ENCODE measurements at regions not wholly inside any gene's neighbourhood (a gene's known extent, or its start where the extent isn't known, plus 50 kb on each side); places are given as distances from the start of the nearest gene placed in this dataset.

DNA sequence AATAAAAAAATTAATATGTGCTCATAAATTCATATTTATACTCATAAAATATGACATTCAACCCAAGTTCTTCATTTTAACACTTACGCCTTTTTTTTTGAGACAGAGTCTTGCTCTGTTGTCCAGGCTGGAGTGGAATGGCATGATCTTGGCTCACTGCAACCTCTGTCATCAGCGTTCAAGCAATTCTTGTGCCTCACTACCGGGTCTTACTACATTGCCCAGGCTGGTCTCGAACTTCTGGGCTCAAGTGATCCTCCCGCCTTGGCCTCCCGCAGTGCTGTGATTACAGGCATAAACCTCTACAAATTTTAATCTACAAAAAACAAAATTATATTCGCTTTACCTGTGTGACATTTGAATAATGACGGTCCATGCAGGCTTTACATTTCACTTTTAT, 74.1 kb upstream of the SNRPN start:
- Histone ChIP-seq H3K9me3 (ENCODE audit: insufficient read depth, low read depth) (no peaks in the 10 kb centered on the region), H3K36me3 (ENCODE audit: low read depth) (no peaks in the 10 kb centered on the region), H3K27me3 (ENCODE audit: insufficient read depth, low read depth) (no peaks in the 10 kb centered on the region), H3K4me2 (no peak overlapping the region), H3K79me2 (ENCODE audit: low read depth) (no peaks in the 10 kb centered on the region), H2AFZ (no peak overlapping the region), H3K9me2 (ENCODE audit: insufficient read depth) (no peaks in the 10 kb centered on the region), H3F3A (ENCODE audit: insufficient read depth, low read depth) (no peaks in the 10 kb centered on the region), H3K27ac (no peak overlapping the region), H3K4me3 (no peak overlapping the region), H4K20me1 (ENCODE audit: insufficient read depth) (no peaks in the 10 kb centered on the region), H3K4me1 (replicated peaks; ENCODE audit: insufficient read depth) (no peaks in the 10 kb centered on the region)
- ChIA-PET POLR2A (ENCODE audit: unreplicated experiment) (no interaction called here), CTCF (no interaction called here)
- TF ChIP-seq CTCF (conservative IDR thresholded peaks at IDR 0.05): no peak
- TF ChIP-seq EZH2 (IDR thresholded peaks at IDR 0.05; ENCODE audit: low read depth): no peak
- no peak for DNase-seq
- intact Hi-C loops (cut with micrococcal nuclease; ENCODE audit: unreplicated experiment): no loop called here
- BruUV-seq (replicated peaks): no TSS peak

GRCh38 chr15:24886538-24886937, 68.2 kb upstream of the SNRPN start:
- no TSS peak for BruUV-seq (replicated peaks)
- Histone ChIP-seq H3K4me2 (no peak overlapping the region), H2AFZ (no peak overlapping the region), H3K27me3 (ENCODE audit: insufficient read depth, low read depth) (no peaks in the 10 kb centered on the region), H3K79me2 (ENCODE audit: low read depth) (no peaks in the 10 kb centered on the region), H3K36me3 (ENCODE audit: low read depth) (no peaks in the 10 kb centered on the region), H3K9me3 (ENCODE audit: insufficient read depth, low read depth) (no peaks in the 10 kb centered on the region), H3K4me3 (no peak overlapping the region), H3K27ac (no peak overlapping the region), H3K9me2 (ENCODE audit: insufficient read depth) (no peaks in the 10 kb centered on the region), H3K4me1 (replicated peaks; ENCODE audit: insufficient read depth) (no peaks in the 10 kb centered on the region), H4K20me1 (ENCODE audit: insufficient read depth) (no peaks in the 10 kb centered on the region), H3F3A (ENCODE audit: insufficient read depth, low read depth) (no peaks in the 10 kb centered on the region)
- CTCF ChIA-PET: no interaction called here
- TF ChIP-seq CTCF (conservative IDR thresholded peaks at IDR 0.05) (no peak), EZH2 (IDR thresholded peaks at IDR 0.05; ENCODE audit: low read depth) (no peak)
- POLR2A ChIA-PET (ENCODE audit: unreplicated experiment): no interaction called here
- DNase-seq: no peak
- intact Hi-C loops (cut with micrococcal nuclease; ENCODE audit: unreplicated experiment): no loop called here

DNA sequence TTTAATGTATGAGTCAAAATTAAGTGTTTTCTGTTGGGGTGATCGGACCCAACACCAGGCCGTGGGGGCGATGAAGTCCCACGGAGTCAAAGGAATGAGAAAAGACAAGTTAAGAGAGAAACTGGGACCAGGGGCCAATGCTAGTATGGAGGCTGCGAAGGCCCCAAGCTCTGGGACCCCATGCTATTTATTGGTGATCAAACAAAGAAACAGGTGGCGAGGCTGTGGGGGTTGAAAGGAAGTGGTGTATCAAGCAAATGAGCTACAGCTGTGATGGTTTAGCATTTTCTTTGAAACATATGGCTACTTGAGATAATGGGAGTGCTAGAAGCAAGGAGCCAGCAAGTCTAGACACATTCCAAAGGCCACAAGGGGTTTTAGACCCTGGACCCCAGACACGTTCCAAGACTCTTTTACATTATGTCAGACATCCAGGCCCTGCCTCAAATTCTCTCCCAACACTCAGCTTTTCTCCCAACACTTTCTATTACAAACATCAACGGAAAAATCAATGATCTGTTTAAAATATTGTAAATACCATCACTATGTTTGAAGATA, 56.0 kb upstream of the SNRPN start:
- no peaks in the 10 kb centered on the region for H3F3A ChIP-seq (ENCODE audit: insufficient read depth, low read depth)
- no peaks in the 10 kb centered on the region for H3K36me3 ChIP-seq (ENCODE audit: low read depth)
- H3K9me2 ChIP-seq (ENCODE audit: insufficient read depth): no peaks in the 10 kb centered on the region
- CTCF ChIA-PET: no interaction called here
- H3K4me1 ChIP-seq (replicated peaks; ENCODE audit: insufficient read depth): no peaks in the 10 kb centered on the region
- no peak overlapping the region for H3K4me2 ChIP-seq
- no peak overlapping the region for H2AFZ ChIP-seq
- no peaks in the 10 kb centered on the region for H3K27me3 ChIP-seq (ENCODE audit: insufficient read depth, low read depth)
- H3K4me3 ChIP-seq: no peak overlapping the region
- H3K79me2 ChIP-seq (ENCODE audit: low read depth): no peaks in the 10 kb centered on the region
- BruUV-seq (replicated peaks): no TSS peak
- no peak overlapping the region for H3K27ac ChIP-seq
- H4K20me1 ChIP-seq (ENCODE audit: insufficient read depth): no peaks in the 10 kb centered on the region
- intact Hi-C loops (cut with micrococcal nuclease; ENCODE audit: unreplicated experiment): no loop called here
- no peak for DNase-seq
- TF ChIP-seq CTCF (conservative IDR thresholded peaks at IDR 0.05): no peak
- no peak for TF ChIP-seq EZH2 (IDR thresholded peaks at IDR 0.05; ENCODE audit: low read depth)
- POLR2A ChIA-PET (ENCODE audit: unreplicated experiment): no interaction called here
- H3K9me3 ChIP-seq (ENCODE audit: insufficient read depth, low read depth): no peaks in the 10 kb centered on the region

Data from PC-9 (cell line).